Heart left ventricle (tissue), 16 donors: ENCODE measurements at regions not wholly inside any gene's neighbourhood (a gene's known extent, or its start where the extent isn't known, plus 50 kb on each side); places are given as distances from the start of the nearest gene placed in this dataset.

Experiments used
- ATAC-seq, 4 donors: fragments of 200-7000 bp; cut with Tn5 transposase; one replicate each; pipeline ENCODE4 v1.9.1; 2020 to 2022; ENCODE audit warnings: moderate library complexity in 4 of 4, mild to moderate bottlenecking in 3 of 4, moderate number of reproducible peaks in 1 of 4
- DNase-seq, 5 donors: peaks; one replicate each; pipeline ENCODE4 v3.0.0-alpha.2; 2020
- H3K27ac ChIP-seq, 12 donors: fragments of 200-600 bp; sonication (generic) in 4 of 12; one replicate each; pipeline versions ENCODE4 v1.5.0 to v1.8.0; 2016 to 2022; ENCODE audit warnings: mild to moderate bottlenecking in 2 of 12
- H3K27me3 ChIP-seq, 9 donors: fragments of 200-600 bp; sonication (generic) in 2 of 9; one replicate each; pipeline versions ENCODE4 v1.5.1 to v1.8.0; 2016 to 2022; ENCODE audit warnings: mild to moderate bottlenecking in 3 of 9
- H3K36me3 ChIP-seq, 9 donors: fragments of 200-600 bp; sonication (generic) in 2 of 9; one replicate each; pipeline versions ENCODE4 v1.5.0 to v1.8.0; 2018 to 2022; ENCODE audit warnings: mild to moderate bottlenecking in 2 of 9
- H3K4me1 ChIP-seq, 12 donors: fragments of 200-600 bp; sonication (generic) in 4 of 12; one replicate each; pipeline versions ENCODE4 v1.5.0 to v1.8.0; 2016 to 2022; ENCODE audit warnings: mild to moderate bottlenecking in 3 of 12
- H3K4me3 ChIP-seq, 12 donors: fragments of 200-600 bp; sonication (generic) in 4 of 12; one replicate each; pipeline versions ENCODE4 v1.5.0 to v1.8.0; 2017 to 2022; ENCODE audit warnings: mild to moderate bottlenecking in 9 of 12, moderate library complexity in 4 of 12
- H3K9me3 ChIP-seq, 12 donors: fragments of 200-600 bp; sonication (generic) in 4 of 12; one replicate each; pipeline versions ENCODE4 v1.5.0 to v1.8.0; 2016 to 2022; ENCODE audit warnings: mild to moderate bottlenecking in 1 of 12
- POLR2A ChIP-seq, 2 donors: fragments of 450-650 bp; IDR thresholded peaks; one replicate each; pipeline ENCODE4 v1.6.1; 2017; ENCODE audit warnings: antibody characterized with exemption in 2 of 2, mild to moderate bottlenecking in 2 of 2, moderate library complexity in 2 of 2
- WGBS, 4 donors: extraction: QIAGEN DNeasy Blood & Tissue Kit in 2 of 4; methylation state at CpG; one replicate each; pipeline versions ENCODE4 v1.1.5 to v1.1.7; 2013 to 2018; 5-methylcytosine and 5-hydroxymethylcytosine counted together
- intact Hi-C, 10 donors: fragments of 100-400 bp; cut with DNase I; formaldehyde crosslinking; loops; one replicate each; pipeline versions ENCODE4 v1.11.1 to v1.14.2; 2022
- TF ChIP-seq, protein P1 (sequence below), 12 donors: fragments of 200-600 bp; sonication (generic) in 4 of 12; IDR thresholded peaks; one replicate each; pipeline versions ENCODE4 v1.5.0 to v1.8.0; 2018 to 2022; ENCODE audit warnings: antibody characterized with exemption in 12 of 12, mild to moderate bottlenecking in 5 of 12
- donor health status: ischemic (EF 13 %, LVEDD 7.1; RV severe dilation, severe dysfunction).
- donor health status: healthy with polysubstance abuse.
- donor health status: DM: no; HTN: yes; CAD: no.
- donor health status: DM: no; HTN: no; CAD: no.
- donor health status: ischemic (EF 25% LVEDD 6.9; RV normal size, moderate dysfunction).
- donor health status: ischemic (EF 25% LVEDD 5.7; RV mildly dilated, moderate dysfunction).
- donor health status: healthy.
- donor health status: DM: yes; HTN: yes; CAD: no.
- donor health status: ischemic (EF 35%, LVEDD 5.7; RV mildly dilated, moderate dysfunction).
- donor health status: nonischemic (EF 11% LVEDD 7.7; RV severe dilation, severe dysfunction).
- donor health status: DM: yes; HTN: yes; CAD: no.
- donor health status: PGD.
- donor health status: ischemic (EF 29% LVEDD 5.4; RV normal size, mild dysfunction).
- donor health status: nonischemic (EF 23%, LVEDD 6.1; RV moderate dilation, normal function).

DNA sequence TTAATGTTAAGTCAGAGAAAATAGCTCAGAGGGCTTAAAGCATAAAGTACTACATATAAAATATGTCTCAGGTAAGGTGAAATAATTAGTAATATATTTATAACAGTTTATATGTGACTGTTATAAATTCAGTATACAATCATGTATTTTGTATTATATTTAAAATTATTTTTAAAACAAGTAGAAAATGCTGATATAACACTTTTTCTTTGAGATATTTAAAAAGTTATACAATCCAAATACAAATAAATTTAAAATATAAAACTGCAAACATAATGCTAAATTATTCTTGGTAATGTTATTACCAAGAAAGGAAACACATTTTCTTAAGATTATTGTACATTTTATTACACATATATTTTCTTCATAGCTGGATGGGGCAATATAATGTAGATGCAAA is 539.9 kb upstream of the CDH9 start:
- TF ChIP-seq, protein P1, sequence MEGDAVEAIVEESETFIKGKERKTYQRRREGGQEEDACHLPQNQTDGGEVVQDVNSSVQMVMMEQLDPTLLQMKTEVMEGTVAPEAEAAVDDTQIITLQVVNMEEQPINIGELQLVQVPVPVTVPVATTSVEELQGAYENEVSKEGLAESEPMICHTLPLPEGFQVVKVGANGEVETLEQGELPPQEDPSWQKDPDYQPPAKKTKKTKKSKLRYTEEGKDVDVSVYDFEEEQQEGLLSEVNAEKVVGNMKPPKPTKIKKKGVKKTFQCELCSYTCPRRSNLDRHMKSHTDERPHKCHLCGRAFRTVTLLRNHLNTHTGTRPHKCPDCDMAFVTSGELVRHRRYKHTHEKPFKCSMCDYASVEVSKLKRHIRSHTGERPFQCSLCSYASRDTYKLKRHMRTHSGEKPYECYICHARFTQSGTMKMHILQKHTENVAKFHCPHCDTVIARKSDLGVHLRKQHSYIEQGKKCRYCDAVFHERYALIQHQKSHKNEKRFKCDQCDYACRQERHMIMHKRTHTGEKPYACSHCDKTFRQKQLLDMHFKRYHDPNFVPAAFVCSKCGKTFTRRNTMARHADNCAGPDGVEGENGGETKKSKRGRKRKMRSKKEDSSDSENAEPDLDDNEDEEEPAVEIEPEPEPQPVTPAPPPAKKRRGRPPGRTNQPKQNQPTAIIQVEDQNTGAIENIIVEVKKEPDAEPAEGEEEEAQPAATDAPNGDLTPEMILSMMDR (IDR thresholded peaks at IDR 0.05) = no peak
- no peak for TF ChIP-seq POLR2A (IDR thresholded peaks at IDR 0.05)

GRCh38 chr5:27571681-27572080 is 533.3 kb upstream of the CDH9 start:
- DNase-seq = no peak
- no peak overlapping the region for H3K4me3 ChIP-seq
- no peaks in the 10 kb centered on the region for H3K4me1 ChIP-seq
- no peak for ATAC-seq
- no peaks in the 10 kb centered on the region for H3K36me3 ChIP-seq
- H3K27me3 ChIP-seq = no peaks in the 10 kb centered on the region
- H3K27ac ChIP-seq = no peak overlapping the region
- H3K9me3 ChIP-seq = peaks cover 0 to 7% (median 0%) of the 10 kb centered on the region in 12 donors
- WGBS, 4 donors = 66 to 85% (median 73%) methylated on average over 4 of the region's 4 CpGs
- no peak for TF ChIP-seq POLR2A (IDR thresholded peaks at IDR 0.05)
- TF ChIP-seq, protein P1 (IDR thresholded peaks at IDR 0.05) = no peak
- intact Hi-C loops = no loop called here

More for the DNA sequence above, 539.9 kb upstream of the CDH9 start:
- ATAC-seq (no peak), DNase-seq (no peak)
- H3K4me3 ChIP-seq = no peak overlapping the region
- no peaks in the 10 kb centered on the region for H3K27me3 ChIP-seq
- no peaks in the 10 kb centered on the region for H3K4me1 ChIP-seq
- intact Hi-C loops = no loop called here
- H3K27ac ChIP-seq = no peak overlapping the region
- H3K9me3 ChIP-seq = peaks cover 0 to 15% (median 0%) of the 10 kb centered on the region in 12 donors
- no peaks in the 10 kb centered on the region for H3K36me3 ChIP-seq

GRCh38 chr5:27568811-27569210 is 530.4 kb upstream of the CDH9 start:
- ATAC-seq = no peak
- Histone ChIP-seq H3K36me3 (no peaks in the 10 kb centered on the region), H3K4me1 (no peaks in the 10 kb centered on the region), H3K4me3 (no peak overlapping the region), H3K27ac (no peak overlapping the region), H3K9me3 (peaks cover 0 to 11% (median 0%) of the 10 kb centered on the region in 12 donors), H3K27me3 (no peaks in the 10 kb centered on the region)
- intact Hi-C loops = no loop called here
- DNase-seq = no peak
- TF ChIP-seq POLR2A (IDR thresholded peaks at IDR 0.05) = no peak
- TF ChIP-seq, protein P1 (IDR thresholded peaks at IDR 0.05) = no peak
- 61 to 74% (median 68%) methylated on average over 2 of the region's 2 CpGs for WGBS, 4 donors

DNA sequence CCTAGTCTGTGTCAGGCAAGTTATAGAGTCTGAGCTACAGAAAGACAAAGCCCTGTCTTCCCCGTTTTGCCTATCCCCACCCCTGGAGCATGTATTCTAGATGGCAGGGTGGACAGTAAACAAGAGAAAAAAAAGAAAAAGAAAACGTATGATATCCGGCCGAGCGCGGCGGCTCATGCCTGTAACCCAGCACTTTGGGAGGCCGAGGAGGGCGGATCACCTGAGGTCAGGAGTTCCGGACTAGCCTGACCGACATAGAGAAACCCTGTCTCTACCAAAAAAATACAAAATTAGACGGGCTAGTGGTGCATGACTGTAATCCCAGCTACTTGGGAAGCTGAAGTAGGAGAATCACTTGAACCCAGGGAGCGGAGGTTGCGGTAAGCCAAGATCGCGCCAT is 523.0 kb upstream of the CDH9 start:
- no peak for DNase-seq

More for the DNA sequence above, 523.0 kb upstream of the CDH9 start:
- no peak overlapping the region for H3K4me3 ChIP-seq
- H3K9me3 ChIP-seq = peaks cover 0 to 4% (median 0%) of the 10 kb centered on the region in 12 donors
- ATAC-seq = no peak
- whole genome bisulfite sequencing, 4 donors = 85 to 94% (median 90%) methylated on average over 15 to 16 of the region's 16 CpGs
- intact Hi-C loops = no loop called here
- TF ChIP-seq, protein P1 (IDR thresholded peaks at IDR 0.05) = no peak
- no peak for TF ChIP-seq POLR2A (IDR thresholded peaks at IDR 0.05)
- H3K4me1 ChIP-seq = no peaks in the 10 kb centered on the region
- H3K27ac ChIP-seq = no peak overlapping the region
- no peaks in the 10 kb centered on the region for H3K36me3 ChIP-seq
- no peaks in the 10 kb centered on the region for H3K27me3 ChIP-seq
